ENCODE measurements at regions not wholly inside any gene's neighbourhood (a gene's known extent, or its start where the extent isn't known, plus 50 kb on each side); places are given as distances from the start of the nearest gene placed in this dataset.
"Not testable (repeated sequence)": the region's sequence is repeated elsewhere in the genome, so short reads cannot be mapped to it uniquely, and the experiment has no call there.

DNA sequence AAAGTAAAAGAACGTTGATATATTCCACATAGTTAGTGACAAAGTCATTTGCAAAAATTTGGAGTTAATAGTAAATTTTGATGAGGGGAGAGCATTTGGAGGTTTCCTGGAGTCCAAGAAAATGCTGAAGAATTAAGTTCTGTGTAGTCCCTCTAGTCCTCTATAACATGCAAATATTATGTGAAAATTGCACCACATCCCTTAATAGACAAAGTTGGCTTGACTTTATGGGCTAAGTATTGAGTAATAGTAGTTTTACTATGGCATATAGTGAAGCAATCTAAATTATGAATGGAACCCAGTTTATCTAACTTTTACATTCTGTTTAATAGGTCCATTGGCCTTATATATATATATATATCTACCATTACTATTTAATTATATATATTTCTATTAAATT lies 66.4 kb upstream of the DCN start:
- TF ChIP-seq, protein P1, sequence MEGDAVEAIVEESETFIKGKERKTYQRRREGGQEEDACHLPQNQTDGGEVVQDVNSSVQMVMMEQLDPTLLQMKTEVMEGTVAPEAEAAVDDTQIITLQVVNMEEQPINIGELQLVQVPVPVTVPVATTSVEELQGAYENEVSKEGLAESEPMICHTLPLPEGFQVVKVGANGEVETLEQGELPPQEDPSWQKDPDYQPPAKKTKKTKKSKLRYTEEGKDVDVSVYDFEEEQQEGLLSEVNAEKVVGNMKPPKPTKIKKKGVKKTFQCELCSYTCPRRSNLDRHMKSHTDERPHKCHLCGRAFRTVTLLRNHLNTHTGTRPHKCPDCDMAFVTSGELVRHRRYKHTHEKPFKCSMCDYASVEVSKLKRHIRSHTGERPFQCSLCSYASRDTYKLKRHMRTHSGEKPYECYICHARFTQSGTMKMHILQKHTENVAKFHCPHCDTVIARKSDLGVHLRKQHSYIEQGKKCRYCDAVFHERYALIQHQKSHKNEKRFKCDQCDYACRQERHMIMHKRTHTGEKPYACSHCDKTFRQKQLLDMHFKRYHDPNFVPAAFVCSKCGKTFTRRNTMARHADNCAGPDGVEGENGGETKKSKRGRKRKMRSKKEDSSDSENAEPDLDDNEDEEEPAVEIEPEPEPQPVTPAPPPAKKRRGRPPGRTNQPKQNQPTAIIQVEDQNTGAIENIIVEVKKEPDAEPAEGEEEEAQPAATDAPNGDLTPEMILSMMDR (IDR thresholded peaks at IDR 0.05; ENCODE audit: insufficient read depth, low read length, poor library complexity, severe bottlenecking): no peak
- H3K4me3 ChIP-seq (ENCODE audit: low read depth, low read length): no peak overlapping the region
- no peaks in the 10 kb centered on the region for H3K36me3 ChIP-seq (ENCODE audit: control insufficient read depth, insufficient read depth, low read length)

DNA sequence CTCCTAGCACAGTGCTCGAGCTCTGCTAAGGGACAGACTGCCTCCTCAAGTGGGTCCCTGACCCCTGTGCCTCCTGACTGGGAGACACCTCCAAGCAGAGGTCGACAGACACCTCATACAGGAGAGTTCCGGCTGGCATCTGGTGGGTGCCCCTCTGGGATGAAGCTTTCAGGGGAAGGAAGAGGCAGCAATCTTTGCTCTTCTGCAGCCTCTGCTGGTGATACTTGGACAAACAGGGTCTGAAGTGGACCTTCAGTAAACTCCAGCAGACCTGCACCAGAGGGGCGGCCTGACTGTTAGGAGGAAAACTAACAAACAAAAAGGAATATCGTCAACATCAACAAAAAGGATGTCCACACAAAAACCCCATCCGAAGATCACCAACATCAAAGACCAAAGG lies 60.6 kb upstream of the DCN start:
- H3K27me3 ChIP-seq (ENCODE audit: control insufficient read depth, insufficient read depth, low read length); H3K4me3 ChIP-seq (ENCODE audit: low read depth, low read length); H3K36me3 ChIP-seq (ENCODE audit: control insufficient read depth, insufficient read depth, low read length); DNase-seq (ENCODE audit: low read depth): not testable (repeated sequence)
- TF ChIP-seq, protein P1 (IDR thresholded peaks at IDR 0.05; ENCODE audit: insufficient read depth, low read length, poor library complexity, severe bottlenecking): peak; percentile 34

More for the DNA sequence above, 66.4 kb upstream of the DCN start:
- no peak for DNase-seq (ENCODE audit: low read depth)
- no peaks in the 10 kb centered on the region for H3K27me3 ChIP-seq (ENCODE audit: control insufficient read depth, insufficient read depth, low read length)

DNA sequence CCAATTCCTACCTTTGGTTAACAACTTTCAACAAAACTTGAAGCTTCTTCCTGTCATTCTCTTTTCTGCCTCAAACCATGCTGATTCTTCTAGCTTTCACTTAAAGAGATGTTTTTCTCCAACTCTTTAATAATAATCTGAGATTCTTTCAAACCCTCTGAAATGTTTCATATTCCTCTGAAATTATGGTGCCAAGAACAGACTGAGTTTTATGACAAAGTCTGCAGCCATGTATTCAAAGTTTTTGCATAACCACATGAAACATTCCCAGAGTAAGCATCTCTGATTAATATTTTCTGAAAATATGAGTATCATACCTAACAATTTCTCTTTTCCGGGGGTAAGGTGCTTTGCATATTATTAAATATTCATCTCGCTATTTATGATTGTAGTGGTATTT lies 59.1 kb upstream of the DCN start:
- Histone ChIP-seq H3K36me3 (ENCODE audit: control insufficient read depth, insufficient read depth, low read length) (no peaks in the 10 kb centered on the region), H3K27me3 (ENCODE audit: control insufficient read depth, insufficient read depth, low read length) (no peaks in the 10 kb centered on the region), H3K4me3 (ENCODE audit: low read depth, low read length) (no peak overlapping the region)
- DNase-seq (ENCODE audit: low read depth): no peak
- TF ChIP-seq, protein P1 (IDR thresholded peaks at IDR 0.05; ENCODE audit: insufficient read depth, low read length, poor library complexity, severe bottlenecking): no peak

DNA sequence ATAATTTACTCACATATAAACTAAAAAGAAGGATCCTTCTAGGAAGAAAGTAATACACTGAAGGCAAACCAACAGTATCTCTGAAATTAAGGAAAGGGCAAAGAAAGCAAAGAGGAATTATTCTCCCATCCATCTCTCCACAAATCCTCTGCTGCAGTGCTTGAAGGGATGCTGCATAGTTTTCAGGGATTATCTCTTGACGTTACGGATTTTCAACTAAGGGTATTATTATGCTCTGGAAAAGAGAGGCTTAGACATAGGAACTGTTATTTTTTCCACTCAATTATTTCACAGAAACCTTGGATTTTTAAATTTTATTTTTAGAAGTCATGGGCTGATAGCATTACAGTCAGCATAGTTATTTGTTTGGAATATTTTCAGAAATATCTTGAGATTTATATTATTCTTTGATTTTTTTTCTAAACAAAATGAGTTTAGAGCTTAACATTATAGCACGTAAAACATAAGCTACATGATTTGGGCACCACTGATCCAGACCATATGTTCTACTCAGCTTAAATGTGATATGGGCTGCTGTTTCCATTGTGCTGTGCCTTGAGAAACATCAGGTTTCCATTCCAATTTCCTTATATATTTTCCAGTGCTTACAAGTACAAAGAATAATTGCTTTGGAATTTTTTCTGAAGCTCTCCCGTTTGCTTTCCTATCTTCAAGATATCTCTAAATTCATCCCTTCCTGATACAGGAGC lies 57.9 kb upstream of the DCN start:
- Histone ChIP-seq H3K27me3 (ENCODE audit: control insufficient read depth, insufficient read depth, low read length) (no peaks in the 10 kb centered on the region), H3K4me3 (ENCODE audit: low read depth, low read length) (no peak overlapping the region), H3K36me3 (ENCODE audit: control insufficient read depth, insufficient read depth, low read length) (no peaks in the 10 kb centered on the region)
- no peak for DNase-seq (ENCODE audit: low read depth)
- TF ChIP-seq, protein P1 (IDR thresholded peaks at IDR 0.05; ENCODE audit: insufficient read depth, low read length, poor library complexity, severe bottlenecking): no peak

DNA sequence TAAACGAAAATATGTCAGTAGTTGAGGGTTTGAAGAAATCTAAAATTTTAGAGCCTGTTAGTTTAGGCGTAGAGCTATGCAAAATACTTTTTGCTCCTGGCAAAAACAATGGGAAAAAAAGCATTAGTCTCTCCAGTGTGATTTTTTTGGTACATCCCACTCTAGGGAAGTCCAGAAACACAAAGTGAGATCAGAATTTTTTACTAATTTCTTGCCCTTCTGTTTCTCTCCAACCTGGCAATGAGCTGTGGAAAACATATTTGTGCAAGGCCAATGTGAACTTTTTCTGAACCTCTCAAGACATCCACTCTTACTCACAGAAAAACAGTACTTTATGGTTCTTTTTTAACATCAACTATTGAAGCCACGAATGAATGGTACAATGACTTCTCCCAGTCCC lies 56.9 kb upstream of the DCN start:
- TF ChIP-seq, protein P1 (IDR thresholded peaks at IDR 0.05; ENCODE audit: insufficient read depth, low read length, poor library complexity, severe bottlenecking): no peak
- H3K36me3 ChIP-seq (ENCODE audit: control insufficient read depth, insufficient read depth, low read length): no peaks in the 10 kb centered on the region
- no peaks in the 10 kb centered on the region for H3K27me3 ChIP-seq (ENCODE audit: control insufficient read depth, insufficient read depth, low read length)
- no peak overlapping the region for H3K4me3 ChIP-seq (ENCODE audit: low read depth, low read length)
- no peak for DNase-seq (ENCODE audit: low read depth)
